ENCODE measurements at regions not wholly inside any gene's neighbourhood (a gene's known extent, or its start where the extent isn't known, plus 50 kb on each side); places are given as distances from the start of the nearest gene placed in this dataset.

GRCh38 chr1:219331424-219331823 lies 157.7 kb downstream of the LYPLAL1 start:
- TF ChIP-seq EGR1 (IDR thresholded peaks at IDR 0.05) (no peak), REST (IDR thresholded peaks at IDR 0.05; ENCODE audit: low read depth) (no peak), TAF1 (IDR thresholded peaks at IDR 0.05; ENCODE audit: low read depth) (no peak), RAD21 (IDR thresholded peaks at IDR 0.05; ENCODE audit: low read depth) (no peak)
- TF ChIP-seq, protein P1, sequence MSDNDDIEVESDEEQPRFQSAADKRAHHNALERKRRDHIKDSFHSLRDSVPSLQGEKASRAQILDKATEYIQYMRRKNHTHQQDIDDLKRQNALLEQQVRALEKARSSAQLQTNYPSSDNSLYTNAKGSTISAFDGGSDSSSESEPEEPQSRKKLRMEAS (IDR thresholded peaks at IDR 0.05), result no peak
